DND-41 (cell line): ENCODE measurements at regions not wholly inside any gene's neighbourhood (a gene's known extent, or its start where the extent isn't known, plus 50 kb on each side); places are given as distances from the start of the nearest gene placed in this dataset.

Experiments
- EZH2 ChIP-seq: IDR thresholded peaks from 3 replicates; pipeline ENCODE4 v1.6.1; 2012; ENCODE audit warnings: borderline replicate concordance, low read depth, mild to moderate bottlenecking, moderate library complexity, low read length, inconsistent platforms; ENCODE audit not compliant: severe bottlenecking
- TF ChIP-seq, protein P1 (sequence below): IDR thresholded peaks from 2 replicates; pipeline ENCODE4 v1.5.1; 2012; ENCODE audit warnings: borderline replicate concordance, low read length, moderate library complexity, mild to moderate bottlenecking; ENCODE audit not compliant: poor library complexity, severe bottlenecking; ENCODE audit errors: extremely low read depth

DNA sequence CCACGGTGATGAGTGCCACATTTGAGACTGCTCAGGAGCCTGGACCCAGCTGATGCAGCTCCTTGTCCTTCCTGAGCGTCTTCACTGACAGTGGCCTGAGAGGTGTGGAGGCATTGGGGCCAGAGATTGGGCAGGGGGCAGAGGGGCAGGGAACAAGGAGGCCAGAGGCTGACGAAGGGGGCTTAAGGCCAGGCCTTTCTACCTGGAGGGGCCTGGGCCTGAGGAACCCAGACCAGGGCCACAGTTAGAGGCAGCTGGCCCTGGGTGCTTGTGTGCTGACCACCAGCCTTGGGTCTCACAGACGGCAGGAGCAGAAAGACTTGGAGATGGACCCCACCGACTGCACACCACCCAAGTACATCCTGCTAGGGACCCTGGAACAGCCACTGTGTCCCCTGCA is 168.2 kb upstream of the ZNF267 start:
- TF ChIP-seq, protein P1, sequence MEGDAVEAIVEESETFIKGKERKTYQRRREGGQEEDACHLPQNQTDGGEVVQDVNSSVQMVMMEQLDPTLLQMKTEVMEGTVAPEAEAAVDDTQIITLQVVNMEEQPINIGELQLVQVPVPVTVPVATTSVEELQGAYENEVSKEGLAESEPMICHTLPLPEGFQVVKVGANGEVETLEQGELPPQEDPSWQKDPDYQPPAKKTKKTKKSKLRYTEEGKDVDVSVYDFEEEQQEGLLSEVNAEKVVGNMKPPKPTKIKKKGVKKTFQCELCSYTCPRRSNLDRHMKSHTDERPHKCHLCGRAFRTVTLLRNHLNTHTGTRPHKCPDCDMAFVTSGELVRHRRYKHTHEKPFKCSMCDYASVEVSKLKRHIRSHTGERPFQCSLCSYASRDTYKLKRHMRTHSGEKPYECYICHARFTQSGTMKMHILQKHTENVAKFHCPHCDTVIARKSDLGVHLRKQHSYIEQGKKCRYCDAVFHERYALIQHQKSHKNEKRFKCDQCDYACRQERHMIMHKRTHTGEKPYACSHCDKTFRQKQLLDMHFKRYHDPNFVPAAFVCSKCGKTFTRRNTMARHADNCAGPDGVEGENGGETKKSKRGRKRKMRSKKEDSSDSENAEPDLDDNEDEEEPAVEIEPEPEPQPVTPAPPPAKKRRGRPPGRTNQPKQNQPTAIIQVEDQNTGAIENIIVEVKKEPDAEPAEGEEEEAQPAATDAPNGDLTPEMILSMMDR: no peak
- TF ChIP-seq EZH2: no peak
